K562 (cell line): ENCODE measurements at regions not wholly inside any gene's neighbourhood (a gene's known extent, or its start where the extent isn't known, plus 50 kb on each side); places are given as distances from the start of the nearest gene placed in this dataset.

Experiments
- ARID3A ChIP-seq: IDR thresholded peaks from 2 replicates; pipeline ENCODE4 v1.6.1; 2012; ENCODE audit warnings: low read depth, low read length, improper control_type of control experiment, borderline replicate concordance
- EP300 ChIP-seq: IDR thresholded peaks from 2 replicates; pipeline ENCODE4 v1.6.1; 2012; ENCODE audit warnings: low read length, improper control_type of control experiment
- NFE2 ChIP-seq: IDR thresholded peaks from 2 replicates; pipeline ENCODE4 v1.6.1; 2014; ENCODE audit warnings: antibody characterized with exemption, low read depth
- RAD21 ChIP-seq, 2 experiments: fragments of 250-450 bp in 1 of 2; fragments of 450-650 bp in 1 of 2; sonication (Bioruptor Pico) in 1 of 2; formaldehyde crosslinking in 1 of 2; IDR thresholded peaks in 1 of 2; conservative IDR thresholded peaks in 1 of 2; 2 replicates each; pipeline versions ENCODE4 v1.4.0 to v1.8.0; 2020 to 2022; ENCODE audit warnings: mild to moderate bottlenecking in 2 of 2, moderate library complexity in 1 of 2
- SPI1 ChIP-seq: IDR thresholded peaks from 2 replicates; pipeline ENCODE4 v1.6.1; 2011; ENCODE audit warnings: low read depth, low read length, control low read depth, borderline replicate concordance
- TF ChIP-seq, protein P1 (sequence below): sonication (generic); formaldehyde crosslinking; IDR thresholded peaks from 2 replicates; pipeline ENCODE4 v1.8.0; 2023; ENCODE audit warnings: mild to moderate bottlenecking, missing genetic modification reagents
- TF ChIP-seq, protein P2 (sequence below), 3 experiments: IDR thresholded peaks in 2 of 3; conservative IDR thresholded peaks in 1 of 3; 2 replicates each; pipeline ENCODE4 v1.5.1; 2011 to 2012; ENCODE audit warnings: low read length in 3 of 3, mild to moderate bottlenecking in 3 of 3, control low read depth in 2 of 3, improper control_type of control experiment in 1 of 3, inconsistent platforms in 1 of 3, low read depth in 1 of 3, mixed read lengths in 1 of 3, moderate library complexity in 1 of 3; ENCODE audit not compliant: insufficient read depth in 2 of 3
- TF ChIP-seq, protein P3 (sequence below): IDR thresholded peaks from 2 replicates; pipeline ENCODE4 v1.6.1; 2011; ENCODE audit not compliant: insufficient read length; ENCODE audit errors: extremely low read depth

GRCh38 chr2:151192681-151193080 lies 69.0 kb downstream of the RBM43 start:
- TF ChIP-seq ARID3A (no peak), NFE2 (no peak), EP300 (no peak), RAD21 (CRISPR knock-in tag; conservative IDR thresholded peaks at IDR 0.05 in 1 of 2, IDR thresholded peaks at IDR 0.05 in 1 of 2) (no peak), SPI1 (no peak)
- TF ChIP-seq, protein P1, sequence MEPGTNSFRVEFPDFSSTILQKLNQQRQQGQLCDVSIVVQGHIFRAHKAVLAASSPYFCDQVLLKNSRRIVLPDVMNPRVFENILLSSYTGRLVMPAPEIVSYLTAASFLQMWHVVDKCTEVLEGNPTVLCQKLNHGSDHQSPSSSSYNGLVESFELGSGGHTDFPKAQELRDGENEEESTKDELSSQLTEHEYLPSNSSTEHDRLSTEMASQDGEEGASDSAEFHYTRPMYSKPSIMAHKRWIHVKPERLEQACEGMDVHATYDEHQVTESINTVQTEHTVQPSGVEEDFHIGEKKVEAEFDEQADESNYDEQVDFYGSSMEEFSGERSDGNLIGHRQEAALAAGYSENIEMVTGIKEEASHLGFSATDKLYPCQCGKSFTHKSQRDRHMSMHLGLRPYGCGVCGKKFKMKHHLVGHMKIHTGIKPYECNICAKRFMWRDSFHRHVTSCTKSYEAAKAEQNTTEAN = no peak
- TF ChIP-seq, protein P2, sequence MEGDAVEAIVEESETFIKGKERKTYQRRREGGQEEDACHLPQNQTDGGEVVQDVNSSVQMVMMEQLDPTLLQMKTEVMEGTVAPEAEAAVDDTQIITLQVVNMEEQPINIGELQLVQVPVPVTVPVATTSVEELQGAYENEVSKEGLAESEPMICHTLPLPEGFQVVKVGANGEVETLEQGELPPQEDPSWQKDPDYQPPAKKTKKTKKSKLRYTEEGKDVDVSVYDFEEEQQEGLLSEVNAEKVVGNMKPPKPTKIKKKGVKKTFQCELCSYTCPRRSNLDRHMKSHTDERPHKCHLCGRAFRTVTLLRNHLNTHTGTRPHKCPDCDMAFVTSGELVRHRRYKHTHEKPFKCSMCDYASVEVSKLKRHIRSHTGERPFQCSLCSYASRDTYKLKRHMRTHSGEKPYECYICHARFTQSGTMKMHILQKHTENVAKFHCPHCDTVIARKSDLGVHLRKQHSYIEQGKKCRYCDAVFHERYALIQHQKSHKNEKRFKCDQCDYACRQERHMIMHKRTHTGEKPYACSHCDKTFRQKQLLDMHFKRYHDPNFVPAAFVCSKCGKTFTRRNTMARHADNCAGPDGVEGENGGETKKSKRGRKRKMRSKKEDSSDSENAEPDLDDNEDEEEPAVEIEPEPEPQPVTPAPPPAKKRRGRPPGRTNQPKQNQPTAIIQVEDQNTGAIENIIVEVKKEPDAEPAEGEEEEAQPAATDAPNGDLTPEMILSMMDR (IDR thresholded peaks at IDR 0.05 in 2 of 3, conservative IDR thresholded peaks at IDR 0.05 in 1 of 3; ENCODE audit: insufficient read depth in 2 of 3, low read depth in 1 of 3, low read length in 3 of 3) = no peak
- TF ChIP-seq, protein P3, sequence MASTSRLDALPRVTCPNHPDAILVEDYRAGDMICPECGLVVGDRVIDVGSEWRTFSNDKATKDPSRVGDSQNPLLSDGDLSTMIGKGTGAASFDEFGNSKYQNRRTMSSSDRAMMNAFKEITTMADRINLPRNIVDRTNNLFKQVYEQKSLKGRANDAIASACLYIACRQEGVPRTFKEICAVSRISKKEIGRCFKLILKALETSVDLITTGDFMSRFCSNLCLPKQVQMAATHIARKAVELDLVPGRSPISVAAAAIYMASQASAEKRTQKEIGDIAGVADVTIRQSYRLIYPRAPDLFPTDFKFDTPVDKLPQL = no peak
